Epidermal melanocyte (primary cell): ENCODE measurements at regions not wholly inside any gene's neighbourhood (a gene's known extent, or its start where the extent isn't known, plus 50 kb on each side); places are given as distances from the start of the nearest gene placed in this dataset.

Experiments
- DNase-seq: peaks from one replicate; pipeline ENCODE4 v3.0.0; 2011; ENCODE audit warnings: low spot score; ENCODE audit not compliant: insufficient read length

- DNase-seq, result no peak
Measured at GRCh38 chr2:146108993-146109392, 1589.1 kb upstream of the ZEB2 start.

GRCh38 chr2:146094185-146094584 lies 1574.3 kb upstream of the ZEB2 start:
- DNase-seq, result no peak

- DNase-seq, result no peak
Measured at GRCh38 chr2:146081459-146081858, 1561.5 kb upstream of the ZEB2 start.

GRCh38 chr2:146080925-146081324 lies 1561.0 kb upstream of the ZEB2 start:
- DNase-seq, result no peak

- no peak for DNase-seq
Measured at GRCh38 chr2:146079216-146079615, 1559.3 kb upstream of the ZEB2 start.

- no peak for DNase-seq
Measured at GRCh38 chr2:146077156-146077555, 1557.2 kb upstream of the ZEB2 start.

- no peak for DNase-seq
Measured at GRCh38 chr2:146068051-146068450, 1548.1 kb upstream of the ZEB2 start.

GRCh38 chr2:146048141-146048540 lies 1528.2 kb upstream of the ZEB2 start:
- DNase-seq, result no peak

- no peak for DNase-seq
Measured at GRCh38 chr2:146041274-146041910, 1521.5 kb upstream of the ZEB2 start.

- DNase-seq, result no peak
Measured at GRCh38 chr2:146040051-146040450, 1520.1 kb upstream of the ZEB2 start.

GRCh38 chr2:146038014-146038413 lies 1518.1 kb upstream of the ZEB2 start:
- DNase-seq, result no peak

- DNase-seq, result no peak
Measured at GRCh38 chr2:146037334-146037870, 1517.5 kb upstream of the ZEB2 start.

GRCh38 chr2:146031158-146031557 lies 1511.2 kb upstream of the ZEB2 start:
- DNase-seq, result no peak

GRCh38 chr2:146027156-146027555 lies 1507.2 kb upstream of the ZEB2 start:
- DNase-seq, result no peak

GRCh38 chr2:146025519-146025918 lies 1505.6 kb upstream of the ZEB2 start:
- no peak for DNase-seq

- no peak for DNase-seq
Measured at GRCh38 chr2:146024212-146024743, 1504.4 kb upstream of the ZEB2 start.

GRCh38 chr2:146004462-146004861 lies 1484.5 kb upstream of the ZEB2 start:
- DNase-seq, result no peak

- no peak for DNase-seq
Measured at GRCh38 chr2:146003337-146003736, 1483.4 kb upstream of the ZEB2 start.

- no peak for DNase-seq
Measured at GRCh38 chr2:145994910-145995309, 1475.0 kb upstream of the ZEB2 start.

- no peak for DNase-seq
Measured at GRCh38 chr2:145992572-145992971, 1472.7 kb upstream of the ZEB2 start.

GRCh38 chr2:145987793-145988192 lies 1467.9 kb upstream of the ZEB2 start:
- DNase-seq, result no peak

GRCh38 chr2:145985517-145985916 lies 1465.6 kb upstream of the ZEB2 start:
- DNase-seq, result no peak

GRCh38 chr2:145984580-145984979 lies 1464.7 kb upstream of the ZEB2 start:
- no peak for DNase-seq
